ENCODE measurements at regions not wholly inside any gene's neighbourhood (a gene's known extent, or its start where the extent isn't known, plus 50 kb on each side); places are given as distances from the start of the nearest gene placed in this dataset.

DNA sequence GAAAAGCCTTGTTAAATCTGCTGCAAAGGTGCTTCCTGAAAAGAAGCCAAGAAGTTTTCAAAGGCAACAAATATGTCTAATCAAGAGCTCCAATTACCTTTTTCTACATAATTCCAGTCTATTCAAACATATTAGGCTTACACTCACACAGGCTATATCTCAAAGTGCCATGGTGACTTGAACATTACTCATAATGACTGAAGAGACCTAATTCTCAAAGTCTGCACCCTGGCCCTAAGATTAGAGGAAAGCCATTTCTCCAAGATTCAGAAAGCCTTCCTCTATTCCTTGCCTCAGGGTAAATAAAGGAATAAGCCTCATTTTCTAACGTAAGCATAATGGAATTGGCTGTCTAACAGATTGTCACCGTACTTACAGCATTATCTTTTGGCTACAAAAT lies 78.3 kb upstream of the THSD7A start:
- TF ChIP-seq, protein P1, sequence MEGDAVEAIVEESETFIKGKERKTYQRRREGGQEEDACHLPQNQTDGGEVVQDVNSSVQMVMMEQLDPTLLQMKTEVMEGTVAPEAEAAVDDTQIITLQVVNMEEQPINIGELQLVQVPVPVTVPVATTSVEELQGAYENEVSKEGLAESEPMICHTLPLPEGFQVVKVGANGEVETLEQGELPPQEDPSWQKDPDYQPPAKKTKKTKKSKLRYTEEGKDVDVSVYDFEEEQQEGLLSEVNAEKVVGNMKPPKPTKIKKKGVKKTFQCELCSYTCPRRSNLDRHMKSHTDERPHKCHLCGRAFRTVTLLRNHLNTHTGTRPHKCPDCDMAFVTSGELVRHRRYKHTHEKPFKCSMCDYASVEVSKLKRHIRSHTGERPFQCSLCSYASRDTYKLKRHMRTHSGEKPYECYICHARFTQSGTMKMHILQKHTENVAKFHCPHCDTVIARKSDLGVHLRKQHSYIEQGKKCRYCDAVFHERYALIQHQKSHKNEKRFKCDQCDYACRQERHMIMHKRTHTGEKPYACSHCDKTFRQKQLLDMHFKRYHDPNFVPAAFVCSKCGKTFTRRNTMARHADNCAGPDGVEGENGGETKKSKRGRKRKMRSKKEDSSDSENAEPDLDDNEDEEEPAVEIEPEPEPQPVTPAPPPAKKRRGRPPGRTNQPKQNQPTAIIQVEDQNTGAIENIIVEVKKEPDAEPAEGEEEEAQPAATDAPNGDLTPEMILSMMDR (IDR thresholded peaks at IDR 0.05) = no peak
- TF ChIP-seq POLR2AphosphoS5 (IDR thresholded peaks at IDR 0.05) (no peak), POLR2A (IDR thresholded peaks at IDR 0.05) (no peak)
